ENCODE measurements at regions not wholly inside any gene's neighbourhood (a gene's known extent, or its start where the extent isn't known, plus 50 kb on each side); places are given as distances from the start of the nearest gene placed in this dataset.

GRCh38 chr13:33617055-33617454 lies 200.9 kb upstream of the RFC3 start:
- H3K27me3 ChIP-seq, result no peaks in the 10 kb centered on the region
- H3K36me3 ChIP-seq, result no peaks in the 10 kb centered on the region
- no peak overlapping the region for H3K4me2 ChIP-seq
- no peak for TF ChIP-seq Cebpa-rat (IDR thresholded peaks at IDR 0.05)
- no peaks in the 10 kb centered on the region for H4K20me1 ChIP-seq
- H3K9me3 ChIP-seq (replicated peaks in 1 of 11), result no peaks in the 10 kb centered on the region
- no peak overlapping the region for H3K9ac ChIP-seq
- H3K4me1 ChIP-seq, result no peaks in the 10 kb centered on the region
- no peak overlapping the region for H3K27ac ChIP-seq
- no peak overlapping the region for H3K4me3 ChIP-seq

GRCh38 chr13:33624253-33624652 lies 193.7 kb upstream of the RFC3 start:
- Histone ChIP-seq H4K20me1 (no peaks in the 10 kb centered on the region), H3K27ac (no peak overlapping the region), H3K36me3 (no peaks in the 10 kb centered on the region), H3K9me3 (replicated peaks in 1 of 11) (no peaks in the 10 kb centered on the region), H3K27me3 (no peaks in the 10 kb centered on the region), H3K4me3 (no peak overlapping the region), H3K4me2 (peak overlapping the region in 10 of 11 experiments; percentile 29 to 43 (median 36); a peak in 14 of 22 replicates), H3K4me1 (peaks cover 10 to 13% (median 11%) of the 10 kb centered on the region in 10 experiments), H3K9ac (no peak overlapping the region)
- TF ChIP-seq Cebpa-rat (IDR thresholded peaks at IDR 0.05), result no peak

- H3K27me3 ChIP-seq, result no peaks in the 10 kb centered on the region
- H3K4me3 ChIP-seq, result no peak overlapping the region
- H3K9ac ChIP-seq, result no peak overlapping the region
- no peaks in the 10 kb centered on the region for H4K20me1 ChIP-seq
- no peaks in the 10 kb centered on the region for H3K36me3 ChIP-seq
- TF ChIP-seq Cebpa-rat (IDR thresholded peaks at IDR 0.05), result no peak
- peaks cover 10 to 13% (median 11%) of the 10 kb centered on the region in 10 experiments for H3K4me1 ChIP-seq
- no peaks in the 10 kb centered on the region for H3K9me3 ChIP-seq (replicated peaks in 1 of 11)
- H3K27ac ChIP-seq, result no peak overlapping the region
- peak overlapping the region; percentile 29 to 43 (median 35); a peak in 16 of 22 replicates for H3K4me2 ChIP-seq
Observed at GRCh38 chr13:33624740-33625139, 193.2 kb upstream of the RFC3 start.

GRCh38 chr13:33626407-33626806 lies 191.5 kb upstream of the RFC3 start:
- Histone ChIP-seq H4K20me1 (no peaks in the 10 kb centered on the region), H3K27ac (no peak overlapping the region), H3K4me1 (peaks cover 10 to 13% (median 11%) of the 10 kb centered on the region in 10 experiments), H3K36me3 (no peaks in the 10 kb centered on the region), H3K9ac (no peak overlapping the region), H3K4me2 (no peak overlapping the region), H3K9me3 (replicated peaks in 1 of 11) (no peaks in the 10 kb centered on the region), H3K27me3 (no peaks in the 10 kb centered on the region), H3K4me3 (no peak overlapping the region)
- no peak for TF ChIP-seq Cebpa-rat (IDR thresholded peaks at IDR 0.05)

GRCh38 chr13:33628662-33629061 lies 189.3 kb upstream of the RFC3 start:
- no peak overlapping the region for H3K27ac ChIP-seq
- H3K9ac ChIP-seq, result no peak overlapping the region
- no peak for TF ChIP-seq Cebpa-rat (IDR thresholded peaks at IDR 0.05)
- H3K9me3 ChIP-seq (replicated peaks in 1 of 11), result no peaks in the 10 kb centered on the region
- H3K27me3 ChIP-seq, result no peaks in the 10 kb centered on the region
- H3K4me2 ChIP-seq, result no peak overlapping the region
- no peak overlapping the region for H3K4me3 ChIP-seq
- H4K20me1 ChIP-seq, result no peaks in the 10 kb centered on the region
- no peaks in the 10 kb centered on the region for H3K36me3 ChIP-seq
- H3K4me1 ChIP-seq, result peaks cover 10 to 13% (median 11%) of the 10 kb centered on the region in 10 experiments

- Histone ChIP-seq H3K4me3 (no peak overlapping the region), H3K36me3 (no peaks in the 10 kb centered on the region), H3K9me3 (replicated peaks in 1 of 11) (no peaks in the 10 kb centered on the region), H3K9ac (no peak overlapping the region), H3K4me1 (peaks cover 2 to 4% (median 3%) of the 10 kb centered on the region in 10 experiments; a peak in 19 of 20 replicates), H3K4me2 (no peak overlapping the region), H4K20me1 (no peaks in the 10 kb centered on the region), H3K27ac (no peak overlapping the region), H3K27me3 (no peaks in the 10 kb centered on the region)
- TF ChIP-seq Cebpa-rat (IDR thresholded peaks at IDR 0.05), result no peak
Observed at GRCh38 chr13:33629605-33630360, 188.2 kb upstream of the RFC3 start.

- TF ChIP-seq Cebpa-rat (IDR thresholded peaks at IDR 0.05), result no peak
- no peak overlapping the region for H3K4me2 ChIP-seq
- no peaks in the 10 kb centered on the region for H3K4me1 ChIP-seq
Observed at GRCh38 chr13:33633701-33634545, 184.0 kb upstream of the RFC3 start.

GRCh38 chr13:33634546-33634982 lies 183.4 kb upstream of the RFC3 start:
- no peaks in the 10 kb centered on the region for H3K9me3 ChIP-seq (replicated peaks in 1 of 11)
- no peak overlapping the region for H3K27ac ChIP-seq
- H3K36me3 ChIP-seq, result no peaks in the 10 kb centered on the region
- H3K9ac ChIP-seq, result no peak overlapping the region
- no peaks in the 10 kb centered on the region for H3K27me3 ChIP-seq
- no peaks in the 10 kb centered on the region for H4K20me1 ChIP-seq
- H3K4me2 ChIP-seq, result no peak overlapping the region
- no peak overlapping the region for H3K4me3 ChIP-seq
- no peaks in the 10 kb centered on the region for H3K4me1 ChIP-seq
- TF ChIP-seq Cebpa-rat (IDR thresholded peaks at IDR 0.05), result no peak

More at GRCh38 chr13:33633701-33634545, 184.0 kb upstream of the RFC3 start:
- no peaks in the 10 kb centered on the region for H3K27me3 ChIP-seq
- no peaks in the 10 kb centered on the region for H4K20me1 ChIP-seq
- no peaks in the 10 kb centered on the region for H3K9me3 ChIP-seq (replicated peaks in 1 of 11)
- no peak overlapping the region for H3K9ac ChIP-seq
- H3K36me3 ChIP-seq, result no peaks in the 10 kb centered on the region
- H3K4me3 ChIP-seq, result no peak overlapping the region
- no peak overlapping the region for H3K27ac ChIP-seq

GRCh38 chr13:33636243-33636642 lies 181.7 kb upstream of the RFC3 start:
- Histone ChIP-seq H3K27me3 (no peaks in the 10 kb centered on the region), H3K9ac (no peak overlapping the region), H3K4me1 (no peaks in the 10 kb centered on the region), H3K4me2 (no peak overlapping the region), H3K9me3 (replicated peaks in 1 of 11) (no peaks in the 10 kb centered on the region), H3K27ac (no peak overlapping the region), H4K20me1 (no peaks in the 10 kb centered on the region), H3K4me3 (no peak overlapping the region), H3K36me3 (no peaks in the 10 kb centered on the region)
- no peak for TF ChIP-seq Cebpa-rat (IDR thresholded peaks at IDR 0.05)
